ENCODE measurements at regions not wholly inside any gene's neighbourhood (a gene's known extent, or its start where the extent isn't known, plus 50 kb on each side); places are given as distances from the start of the nearest gene placed in this dataset.

DNA sequence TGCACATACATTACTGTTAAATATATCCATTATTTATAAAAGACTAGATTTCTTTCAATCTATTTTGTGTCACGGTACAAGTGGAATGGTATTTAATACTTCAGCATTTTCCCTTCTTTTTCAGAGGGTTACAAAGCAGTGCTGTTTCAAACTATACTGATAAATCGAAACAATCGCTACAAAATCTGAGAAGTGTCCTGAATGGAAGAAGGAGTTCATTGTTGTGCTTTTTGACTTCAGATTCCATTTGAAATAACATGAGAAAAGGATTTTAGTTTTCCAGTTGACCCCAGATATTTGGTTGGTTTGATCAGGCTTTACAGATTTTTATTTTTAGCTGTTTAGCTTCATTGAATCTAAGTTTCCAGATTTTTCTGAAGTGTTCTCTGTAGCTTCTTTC, 292.1 kb upstream of the ANKRD50 start:
- CTCF ChIA-PET: no interaction called here
- no peak overlapping the region for H3K27ac ChIP-seq
- POLR2A ChIA-PET (ENCODE audit: low non-redundant PET): no interaction called here
- DNase-seq (ENCODE audit: low spot score): no peak
- TF ChIP-seq, protein P1, sequence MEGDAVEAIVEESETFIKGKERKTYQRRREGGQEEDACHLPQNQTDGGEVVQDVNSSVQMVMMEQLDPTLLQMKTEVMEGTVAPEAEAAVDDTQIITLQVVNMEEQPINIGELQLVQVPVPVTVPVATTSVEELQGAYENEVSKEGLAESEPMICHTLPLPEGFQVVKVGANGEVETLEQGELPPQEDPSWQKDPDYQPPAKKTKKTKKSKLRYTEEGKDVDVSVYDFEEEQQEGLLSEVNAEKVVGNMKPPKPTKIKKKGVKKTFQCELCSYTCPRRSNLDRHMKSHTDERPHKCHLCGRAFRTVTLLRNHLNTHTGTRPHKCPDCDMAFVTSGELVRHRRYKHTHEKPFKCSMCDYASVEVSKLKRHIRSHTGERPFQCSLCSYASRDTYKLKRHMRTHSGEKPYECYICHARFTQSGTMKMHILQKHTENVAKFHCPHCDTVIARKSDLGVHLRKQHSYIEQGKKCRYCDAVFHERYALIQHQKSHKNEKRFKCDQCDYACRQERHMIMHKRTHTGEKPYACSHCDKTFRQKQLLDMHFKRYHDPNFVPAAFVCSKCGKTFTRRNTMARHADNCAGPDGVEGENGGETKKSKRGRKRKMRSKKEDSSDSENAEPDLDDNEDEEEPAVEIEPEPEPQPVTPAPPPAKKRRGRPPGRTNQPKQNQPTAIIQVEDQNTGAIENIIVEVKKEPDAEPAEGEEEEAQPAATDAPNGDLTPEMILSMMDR (conservative IDR thresholded peaks at IDR 0.05; ENCODE audit: low read depth): no peak

DNA sequence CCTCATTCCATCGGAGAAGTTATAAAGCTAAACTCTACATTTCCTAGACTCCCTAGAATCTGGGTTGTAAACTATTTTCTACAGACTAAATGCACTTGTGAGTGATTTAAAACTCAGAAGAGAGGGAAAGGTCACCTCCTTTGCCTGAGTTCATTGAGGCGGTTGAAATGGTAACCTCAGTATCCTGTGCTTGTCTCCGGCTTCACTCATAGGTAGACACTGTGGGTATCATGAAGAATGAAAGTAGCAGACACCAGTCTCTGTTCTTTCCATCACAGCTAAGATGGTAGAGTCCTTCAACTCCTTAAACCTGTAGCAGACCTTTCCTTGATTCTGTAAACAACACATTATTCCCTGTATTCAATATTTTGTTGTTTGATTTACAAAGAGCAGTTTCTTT, 291.3 kb upstream of the ANKRD50 start:
- CTCF ChIA-PET: interaction anchor here (0.6 kb wide), 1 partner anchor 147 kb away, joined by 5 read pairs; no protein-coding TSS in a partner anchor
- TF ChIP-seq, protein P1 (conservative IDR thresholded peaks at IDR 0.05; ENCODE audit: low read depth): no peak

DNA sequence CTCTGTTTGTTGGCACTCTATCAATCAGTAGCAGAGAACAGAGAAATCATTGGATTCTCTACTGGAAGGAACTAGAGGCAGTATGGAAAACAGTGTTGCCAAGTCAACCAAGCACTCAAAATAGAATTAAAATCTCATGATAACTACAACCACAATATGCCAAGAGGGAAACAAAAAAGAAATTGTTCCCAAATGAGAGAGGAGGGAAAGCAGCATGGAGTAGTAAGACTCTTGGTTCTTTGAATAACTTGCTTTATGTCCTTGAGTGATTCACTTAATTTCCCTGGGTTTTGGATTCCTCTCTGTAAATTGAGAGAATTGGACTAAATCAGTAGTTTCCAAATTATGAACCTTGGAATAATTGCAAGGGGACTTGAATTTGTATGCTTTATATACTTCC, 285.5 kb upstream of the ANKRD50 start:
- ChIA-PET POLR2A (ENCODE audit: low non-redundant PET) (no interaction called here), CTCF (interaction anchor here (0.5 kb wide), 1 partner anchor 1336 kb away, joined by 4 read pairs; no protein-coding TSS in a partner anchor)
- DNase-seq (ENCODE audit: low spot score): no peak
- TF ChIP-seq, protein P1 (conservative IDR thresholded peaks at IDR 0.05; ENCODE audit: low read depth): no peak
- no peak overlapping the region for H3K27ac ChIP-seq

More for the DNA sequence above, 291.3 kb upstream of the ANKRD50 start:
- no peak overlapping the region for H3K27ac ChIP-seq
- POLR2A ChIA-PET (ENCODE audit: low non-redundant PET): no interaction called here
- DNase-seq (ENCODE audit: low spot score): no peak

DNA sequence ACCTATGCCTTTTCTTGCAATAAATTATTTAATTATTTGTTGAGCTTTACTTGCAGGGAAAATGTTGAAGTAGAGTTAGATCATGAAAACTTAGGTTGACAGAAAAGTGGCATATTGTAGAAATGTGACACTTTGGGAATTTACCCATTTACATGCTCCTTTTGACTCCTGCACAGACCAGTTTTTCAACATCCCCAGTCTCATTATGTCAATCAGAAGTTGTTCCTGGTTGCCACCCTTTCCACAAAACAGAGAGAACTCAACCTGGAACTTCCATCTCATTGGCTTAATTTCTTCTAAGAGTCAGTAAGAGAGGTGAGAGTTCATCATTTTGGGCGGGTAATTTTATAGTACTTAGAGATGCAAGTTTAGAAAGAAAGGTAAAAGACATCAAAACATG, 284.6 kb upstream of the ANKRD50 start:
- POLR2A ChIA-PET (ENCODE audit: low non-redundant PET): no interaction called here
- CTCF ChIA-PET: interaction anchor here (0.6 kb wide), 1 partner anchor 533 kb away, joined by 4 read pairs; no protein-coding TSS in a partner anchor
- no peak overlapping the region for H3K27ac ChIP-seq
- TF ChIP-seq, protein P1 (conservative IDR thresholded peaks at IDR 0.05; ENCODE audit: low read depth): no peak
- DNase-seq (ENCODE audit: low spot score): no peak

DNA sequence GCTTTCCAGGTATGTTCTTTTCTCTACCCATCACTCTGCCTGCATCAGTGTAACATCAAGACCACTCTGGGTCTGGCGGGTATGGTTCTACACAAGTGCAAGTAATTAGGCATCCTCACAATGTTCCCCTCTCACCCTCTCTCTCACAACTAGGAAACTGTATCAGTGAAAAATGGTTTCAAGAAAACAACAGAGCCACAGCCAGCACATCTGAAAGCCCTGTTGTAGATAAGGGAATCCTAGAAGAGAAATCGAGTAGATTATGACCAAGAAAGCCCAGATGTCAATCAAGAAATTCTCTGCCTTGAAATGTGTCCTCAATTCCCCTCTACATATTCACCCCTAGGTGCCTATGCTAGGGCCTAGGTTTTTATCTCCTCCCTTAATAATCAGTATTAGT, 281.3 kb upstream of the ANKRD50 start:
- no peak overlapping the region for H3K27ac ChIP-seq
- POLR2A ChIA-PET (ENCODE audit: low non-redundant PET): no interaction called here
- TF ChIP-seq, protein P1 (conservative IDR thresholded peaks at IDR 0.05; ENCODE audit: low read depth): no peak
- CTCF ChIA-PET: no interaction called here
- no peak for DNase-seq (ENCODE audit: low spot score)

DNA sequence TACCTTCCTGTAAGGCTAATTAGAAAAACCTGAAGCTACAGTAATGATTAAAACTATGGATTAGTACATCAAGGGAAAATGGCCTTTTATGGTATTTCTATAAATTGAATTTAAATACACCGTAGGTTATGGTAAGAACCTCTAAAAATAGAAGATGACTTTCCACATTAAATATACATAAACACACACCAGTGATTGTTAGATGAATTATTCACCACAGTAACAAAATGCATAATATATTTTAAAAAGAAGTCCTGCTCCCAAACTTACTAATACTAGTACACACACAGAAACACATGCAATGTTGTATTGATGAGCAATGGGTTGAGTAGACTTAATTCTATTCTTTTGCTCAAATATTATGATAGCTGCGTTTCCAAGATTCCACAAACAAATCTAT, 277.9 kb upstream of the ANKRD50 start:
- POLR2A ChIA-PET (ENCODE audit: low non-redundant PET): no interaction called here
- CTCF ChIA-PET: no interaction called here
- TF ChIP-seq, protein P1 (conservative IDR thresholded peaks at IDR 0.05; ENCODE audit: low read depth): no peak

More for the DNA sequence above, 277.9 kb upstream of the ANKRD50 start:
- DNase-seq (ENCODE audit: low spot score): no peak
- no peak overlapping the region for H3K27ac ChIP-seq

All from RWPE1 (cell line).